ENCODE measurements at regions not wholly inside any gene's neighbourhood (a gene's known extent, or its start where the extent isn't known, plus 50 kb on each side); places are given as distances from the start of the nearest gene placed in this dataset.
"Not testable (repeated sequence)": the region's sequence is repeated elsewhere in the genome, so short reads cannot be mapped to it uniquely, and the experiment has no call there.

GRCh38 chr5:165349735-165350134 lies 1844.3 kb downstream of the MAT2B start:
- no peak for DNase-seq

- DNase-seq, result no peak
Measured at GRCh38 chr5:165351342-165351741, 1845.9 kb downstream of the MAT2B start.

GRCh38 chr5:165360366-165360765 lies 1854.9 kb downstream of the MAT2B start:
- DNase-seq, result no peak

GRCh38 chr5:165360784-165361542 lies 1855.5 kb downstream of the MAT2B start:
- DNase-seq, result no peak

- no peak for DNase-seq
Measured at GRCh38 chr5:165370233-165370632, 1864.8 kb downstream of the MAT2B start.

- DNase-seq, result no peak
Measured at GRCh38 chr5:165370794-165371193, 1865.4 kb downstream of the MAT2B start.

- DNase-seq, result no peak
Measured at GRCh38 chr5:165375201-165375600, 1869.8 kb downstream of the MAT2B start.

GRCh38 chr5:165393839-165394238 lies 1888.4 kb downstream of the MAT2B start:
- DNase-seq, result no peak

- DNase-seq, result no peak
Measured at GRCh38 chr5:165397516-165397915, 1892.1 kb downstream of the MAT2B start.

- DNase-seq, result no peak
Measured at GRCh38 chr5:165400086-165400485, 1894.7 kb downstream of the MAT2B start.

GRCh38 chr5:165404917-165405316 lies 1899.5 kb downstream of the MAT2B start:
- DNase-seq, result no peak

GRCh38 chr5:165405340-165405739 lies 1899.9 kb downstream of the MAT2B start:
- no peak for DNase-seq

- no peak for DNase-seq
Measured at GRCh38 chr5:165407352-165407751, 1901.9 kb downstream of the MAT2B start.

- no peak for DNase-seq
Measured at GRCh38 chr5:165410476-165410875, 1905.1 kb downstream of the MAT2B start.

- DNase-seq, result not testable (repeated sequence)
Measured at GRCh38 chr5:165411532-165411931, 1906.1 kb downstream of the MAT2B start.

- no peak for DNase-seq
Measured at GRCh38 chr5:165420493-165420892, 1915.1 kb downstream of the MAT2B start.

GRCh38 chr5:165423697-165424299 lies 1918.4 kb downstream of the MAT2B start:
- DNase-seq, result no peak

- DNase-seq, result no peak
Measured at GRCh38 chr5:165425594-165425993, 1920.2 kb downstream of the MAT2B start.

GRCh38 chr5:165448753-165449152 lies 1943.3 kb downstream of the MAT2B start:
- DNase-seq, result no peak

GRCh38 chr5:165457859-165458481 lies 1952.6 kb downstream of the MAT2B start:
- no peak for DNase-seq

GRCh38 chr5:165459232-165459631 lies 1953.8 kb downstream of the MAT2B start:
- no peak for DNase-seq

- no peak for DNase-seq
Measured at GRCh38 chr5:165460911-165461310, 1955.5 kb downstream of the MAT2B start.

- DNase-seq, result no peak
Measured at GRCh38 chr5:165477546-165477945, 1972.1 kb downstream of the MAT2B start.

GRCh38 chr5:165495829-165496380 lies 1990.5 kb downstream of the MAT2B start:
- no peak for DNase-seq

Measured in dermis blood vessel endothelial cell (primary cell).